Stimulated activated CD4-positive, alpha-beta T cell treated with anti-CD3 and anti-CD28 coated beads, Interleukin-2, amount 100 ng/mL, for 24 hours (primary cell): ENCODE measurements at regions not wholly inside any gene's neighbourhood (a gene's known extent, or its start where the extent isn't known, plus 50 kb on each side); places are given as distances from the start of the nearest gene placed in this dataset.
"Not testable (repeated sequence)": the region's sequence is repeated elsewhere in the genome, so short reads cannot be mapped to it uniquely, and the experiment has no call there.

Source experiments
- DNase-seq, 2 donors: peaks; one replicate each; pipeline ENCODE4 v3.0.0-alpha.2; 2020

- DNase-seq, result peak; percentile 68 to 72
Observed at GRCh38 chr10:28393956-28394568, 91.2 kb upstream of the MPP7 start.

GRCh38 chr10:28396331-28396730 lies 93.5 kb upstream of the MPP7 start:
- DNase-seq, result no peak

DNA sequence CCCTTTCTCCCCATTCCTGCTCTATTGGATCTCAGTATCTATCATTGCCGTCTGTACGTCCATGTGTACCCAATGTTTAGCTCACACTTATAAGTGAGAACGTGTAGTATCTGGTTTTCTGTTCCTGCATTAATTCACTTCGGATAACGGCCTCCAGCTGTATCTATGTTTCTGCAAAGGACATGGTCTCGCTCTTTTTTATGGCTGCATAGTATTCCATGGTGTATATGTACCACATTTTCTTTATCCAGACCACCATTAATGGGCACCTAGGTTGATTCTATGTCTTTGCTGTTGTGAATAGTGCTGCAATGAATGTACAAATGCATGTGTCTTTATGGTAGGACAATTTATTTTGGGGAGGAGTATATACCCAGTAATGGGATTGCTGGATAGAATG lies 94.4 kb upstream of the MPP7 start:
- no peak for DNase-seq

DNA sequence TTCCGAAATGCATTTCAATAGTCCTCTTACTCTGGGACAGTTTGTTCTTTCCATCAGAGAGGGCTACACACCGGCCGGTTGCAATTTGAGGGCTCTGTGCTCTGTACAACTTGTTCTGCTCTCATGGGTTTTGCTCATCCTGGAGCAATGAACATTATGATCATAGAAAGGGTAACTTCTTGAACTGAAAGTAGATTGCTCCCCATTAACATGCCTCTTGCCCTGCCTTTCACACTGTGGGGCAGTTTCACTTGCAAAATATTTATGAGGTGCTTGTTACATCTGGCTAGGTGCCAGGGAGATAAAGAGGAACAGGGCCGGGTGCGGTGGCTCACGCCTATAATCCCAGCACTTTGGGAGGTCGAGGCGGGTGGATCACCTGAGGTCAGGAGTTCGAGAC lies 97.3 kb upstream of the MPP7 start:
- DNase-seq, result no peak

- DNase-seq, result no peak
Observed at GRCh38 chr10:28400681-28401080, 97.8 kb upstream of the MPP7 start.

DNA sequence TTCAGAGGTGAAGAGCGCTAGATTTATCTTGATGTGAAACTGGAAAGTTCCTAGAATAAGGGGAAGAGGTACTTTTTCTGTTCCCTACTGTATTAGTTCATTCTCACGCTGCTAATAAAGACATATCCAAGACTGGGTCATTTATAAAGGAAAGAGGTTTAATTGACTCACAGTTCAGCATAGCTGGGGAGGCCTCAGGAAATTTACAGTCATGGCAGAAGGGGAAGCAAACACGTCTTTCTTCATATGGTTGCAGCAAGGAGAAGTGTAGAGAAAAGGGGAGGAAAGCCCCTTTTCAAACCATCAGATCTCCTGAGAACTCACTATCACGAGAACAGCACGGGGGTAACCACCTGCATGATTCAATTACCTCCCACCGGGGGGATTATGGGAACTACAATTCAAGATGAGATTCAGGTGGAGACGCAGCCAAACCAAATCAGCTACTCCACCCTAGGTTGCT lies 99.8 kb upstream of the MPP7 start:
- not testable (repeated sequence) for DNase-seq

DNA sequence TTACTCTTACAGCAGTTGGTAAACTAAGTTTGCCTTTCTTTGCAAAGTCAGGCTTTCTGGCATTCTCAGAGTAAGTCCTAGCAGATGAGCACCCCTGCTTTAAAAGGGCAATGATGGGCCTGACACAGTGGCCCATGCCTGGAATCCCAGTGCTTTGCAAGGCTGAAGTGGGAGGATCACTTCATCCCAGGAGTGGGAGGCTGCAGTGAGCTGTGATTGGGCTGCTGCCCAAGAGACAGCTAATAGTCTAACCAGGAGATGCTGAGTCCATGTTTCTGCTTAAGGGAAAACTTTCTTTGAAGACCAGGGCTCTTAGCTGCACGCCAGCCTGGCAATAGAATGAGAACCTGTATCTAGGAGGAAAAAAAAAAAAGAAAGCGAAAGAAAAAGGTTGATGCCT lies 100.2 kb upstream of the MPP7 start:
- DNase-seq, result no peak

- DNase-seq, result no peak
Observed at GRCh38 chr10:28408237-28408777, 105.4 kb upstream of the MPP7 start.

GRCh38 chr10:28410420-28411135 lies 107.7 kb upstream of the MPP7 start:
- DNase-seq, result no peak

DNA sequence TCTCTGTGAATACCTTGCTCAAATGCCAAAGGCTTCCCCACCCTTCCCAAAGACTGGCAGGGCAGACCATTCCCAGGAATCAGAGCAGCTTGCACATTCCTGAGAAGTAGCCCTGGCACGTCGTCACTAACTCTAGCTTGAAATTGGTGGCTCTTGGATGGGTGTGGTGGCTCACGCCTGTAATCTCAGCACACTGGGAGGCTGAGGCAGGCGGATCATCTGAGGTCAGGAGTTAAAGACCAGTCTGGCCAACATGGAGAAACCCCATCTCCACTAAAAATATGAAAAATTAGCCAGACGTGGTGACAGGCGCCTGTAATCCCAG lies 108.2 kb upstream of the MPP7 start:
- DNase-seq, result no peak

DNA sequence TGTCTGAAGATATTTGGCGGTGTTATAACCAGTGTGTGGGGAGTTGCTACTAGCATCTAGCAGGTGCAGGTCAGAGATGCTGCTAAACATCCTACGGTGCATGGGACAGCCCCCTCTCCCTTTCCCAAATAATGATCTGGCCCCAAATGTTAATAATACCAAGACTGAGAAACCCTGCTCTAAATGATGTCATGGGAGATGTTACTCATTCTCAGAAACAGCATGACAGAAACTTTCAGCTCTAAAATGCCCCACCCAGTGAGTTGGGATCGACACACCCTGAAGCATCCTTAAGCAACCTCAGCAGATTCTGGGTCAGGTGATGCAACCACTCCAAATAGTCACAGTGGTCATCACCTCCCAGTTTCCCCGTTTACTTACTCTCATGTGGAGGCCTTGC lies 108.8 kb upstream of the MPP7 start:
- peak in 1 of 2 donors; percentile 4 for DNase-seq

DNA sequence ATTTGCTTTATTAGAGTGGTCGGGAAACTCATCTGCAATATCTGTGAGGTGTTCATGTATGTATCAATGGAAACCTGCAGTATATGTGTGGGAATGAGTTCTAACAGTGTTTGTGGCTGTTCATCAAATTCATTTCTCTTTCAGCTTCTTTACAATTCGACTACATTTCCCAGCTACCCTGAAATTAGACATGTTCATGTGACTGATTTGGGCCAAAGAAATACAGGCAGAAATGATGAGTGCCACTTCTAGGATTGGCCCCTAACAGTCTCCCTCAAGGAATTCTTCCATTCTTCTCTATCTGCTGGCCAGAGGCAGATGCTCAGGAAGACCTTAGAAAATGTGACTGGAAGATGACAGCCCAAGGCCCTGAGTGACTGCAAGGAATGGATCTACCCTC lies 114.8 kb upstream of the WAC start:
- DNase-seq, result no peak

DNA sequence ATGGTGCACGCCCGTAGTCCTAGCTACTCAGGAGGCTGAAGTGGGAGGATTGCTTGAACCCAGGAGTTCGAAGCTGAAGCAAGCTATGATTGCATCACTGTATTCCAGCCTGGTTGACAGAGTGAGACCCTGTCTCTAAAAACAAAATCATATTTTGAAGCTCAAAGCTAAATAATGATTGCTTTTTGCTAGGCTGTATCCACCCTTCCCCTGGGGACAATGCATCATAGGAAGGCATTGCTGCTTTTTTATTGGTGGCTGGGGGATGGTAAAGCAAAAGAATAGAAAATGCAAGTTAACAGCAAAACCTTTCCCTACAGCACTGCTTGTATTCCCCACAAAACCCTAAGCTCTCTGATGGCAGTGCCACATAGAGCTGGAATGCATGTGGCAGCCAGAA lies 107.5 kb upstream of the WAC start:
- DNase-seq, result no peak

DNA sequence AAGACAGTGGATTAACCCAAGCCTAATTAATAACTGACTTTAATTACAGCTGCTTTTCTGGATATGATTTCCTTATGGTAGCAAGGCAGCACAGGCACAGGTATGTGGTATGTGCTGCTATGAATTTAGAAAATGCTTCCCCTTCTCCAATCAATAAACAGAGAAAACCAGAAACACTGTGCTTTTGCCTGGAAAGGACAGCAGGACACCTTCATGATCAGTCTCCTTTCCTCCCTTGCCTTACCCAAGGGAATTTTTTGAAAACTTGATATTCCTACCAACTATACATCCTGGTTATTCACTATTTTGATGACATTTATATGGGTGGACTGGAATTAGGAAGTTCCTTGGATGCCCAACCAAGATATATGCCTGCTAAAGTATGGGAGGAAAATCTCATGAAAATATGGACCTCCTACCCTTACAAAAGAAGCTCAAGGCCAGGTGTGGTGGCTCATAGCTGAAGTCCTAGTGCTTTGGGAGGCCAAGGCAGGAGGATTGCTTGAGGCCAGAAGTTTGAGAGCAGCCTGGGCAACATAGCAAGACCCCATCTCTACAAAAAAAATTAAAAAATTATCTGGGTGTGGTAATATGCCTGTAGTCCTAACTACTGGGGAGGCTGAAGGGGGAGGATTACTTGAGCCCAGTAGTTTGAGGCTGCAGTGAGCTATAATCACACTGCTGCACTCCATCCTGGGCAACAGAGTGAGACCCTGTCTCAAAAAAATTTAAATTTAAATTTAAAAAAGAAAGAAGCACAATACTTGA lies 106.3 kb upstream of the WAC start:
- no peak for DNase-seq

DNA sequence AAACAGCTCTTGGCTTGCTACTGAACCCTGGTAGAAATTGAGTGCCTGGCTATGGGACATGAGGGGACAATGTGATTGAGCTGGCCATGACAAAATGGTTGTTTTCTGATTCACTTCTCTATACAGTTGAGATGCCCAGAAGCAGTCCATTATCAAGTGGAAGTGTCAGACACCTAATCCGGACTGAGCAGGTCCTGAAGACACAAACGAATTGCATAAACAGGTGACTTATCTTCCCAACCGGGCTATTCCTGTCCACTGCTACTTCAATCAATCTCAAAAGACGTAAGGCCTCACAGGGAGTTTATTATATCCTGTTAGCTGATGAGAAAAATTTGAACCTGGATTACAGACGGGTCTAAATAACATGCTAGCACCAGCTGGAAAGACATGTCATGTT lies 105.5 kb upstream of the WAC start:
- DNase-seq, result no peak

- no peak for DNase-seq
Observed at GRCh38 chr10:28429045-28429444, 103.9 kb upstream of the WAC start.

- DNase-seq, result no peak
Observed at GRCh38 chr10:28429573-28430216, 103.2 kb upstream of the WAC start.

DNA sequence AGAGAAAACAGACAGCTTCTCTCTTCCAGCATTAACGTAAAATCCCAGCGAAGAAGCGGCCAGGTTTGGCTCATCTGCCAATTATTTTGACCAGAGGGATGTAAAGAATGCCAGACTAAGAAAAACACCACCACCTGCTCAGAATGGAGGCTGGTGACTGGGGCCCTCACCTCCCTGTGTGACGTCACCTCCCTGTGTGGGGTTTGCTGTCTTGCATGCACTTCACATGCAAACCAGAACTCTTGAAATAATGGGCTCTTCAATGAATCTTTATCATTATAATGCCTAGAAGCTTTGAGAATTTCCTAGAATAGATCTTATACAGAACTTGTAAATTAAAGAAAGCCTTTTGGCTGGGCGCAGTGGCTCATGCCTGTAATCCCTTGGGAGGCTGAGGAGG lies 101.8 kb upstream of the WAC start:
- DNase-seq, result no peak

- DNase-seq, result peak in 1 of 2 donors; percentile 13
Observed at GRCh38 chr10:28432210-28432676, 100.7 kb upstream of the WAC start.

- no peak for DNase-seq
Observed at GRCh38 chr10:28434063-28434462, 98.9 kb upstream of the WAC start.

GRCh38 chr10:28442403-28442802 lies 90.5 kb upstream of the WAC start:
- no peak for DNase-seq

DNA sequence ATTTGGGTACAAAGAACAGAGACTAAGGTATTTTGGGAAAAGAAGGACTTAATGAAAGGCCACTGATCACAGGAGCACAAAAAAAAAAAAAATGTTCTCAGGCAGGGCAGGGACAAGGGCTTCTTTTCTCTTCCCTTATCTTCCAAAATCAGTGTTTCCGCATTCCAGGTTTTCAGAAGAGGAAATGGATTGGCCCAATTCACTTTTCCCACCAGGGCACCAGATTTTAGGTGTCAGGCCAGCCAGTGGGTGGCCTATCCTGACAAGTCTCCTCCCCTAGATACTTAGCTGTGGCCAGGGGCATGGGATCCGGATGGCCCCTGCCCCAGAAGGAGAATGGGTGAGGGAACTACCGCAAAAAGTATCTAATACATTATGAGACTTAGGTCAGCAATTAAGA lies 88.9 kb upstream of the WAC start:
- DNase-seq, result no peak

DNA sequence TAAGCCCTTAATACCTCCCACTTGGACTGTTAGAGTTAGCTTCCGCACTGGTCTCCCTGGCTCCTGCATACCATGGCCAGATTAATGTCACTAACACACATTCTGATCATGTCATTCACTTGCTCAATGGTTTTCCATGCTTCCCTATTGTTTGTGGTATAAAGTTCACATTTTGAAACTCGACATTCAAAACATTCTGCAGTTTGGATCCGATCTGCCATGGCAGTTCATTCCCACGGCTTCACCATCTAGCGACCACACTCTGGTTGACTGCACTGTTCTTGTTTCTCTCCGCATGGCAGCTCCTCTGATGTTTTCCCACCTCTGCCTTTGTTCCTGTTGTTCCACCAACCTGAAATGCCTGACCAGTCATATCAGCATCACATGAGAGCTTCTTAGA lies 87.4 kb upstream of the WAC start:
- no peak for DNase-seq
